ENCODE measurements at regions not wholly inside any gene's neighbourhood (a gene's known extent, or its start where the extent isn't known, plus 50 kb on each side); places are given as distances from the start of the nearest gene placed in this dataset.
A peak's percentile ranks its signal among the peaks of the same experiment; 100 is the strongest.
"Not testable (repeated sequence)": the region's sequence is repeated elsewhere in the genome, so short reads cannot be mapped to it uniquely, and the experiment has no call there.

DNA sequence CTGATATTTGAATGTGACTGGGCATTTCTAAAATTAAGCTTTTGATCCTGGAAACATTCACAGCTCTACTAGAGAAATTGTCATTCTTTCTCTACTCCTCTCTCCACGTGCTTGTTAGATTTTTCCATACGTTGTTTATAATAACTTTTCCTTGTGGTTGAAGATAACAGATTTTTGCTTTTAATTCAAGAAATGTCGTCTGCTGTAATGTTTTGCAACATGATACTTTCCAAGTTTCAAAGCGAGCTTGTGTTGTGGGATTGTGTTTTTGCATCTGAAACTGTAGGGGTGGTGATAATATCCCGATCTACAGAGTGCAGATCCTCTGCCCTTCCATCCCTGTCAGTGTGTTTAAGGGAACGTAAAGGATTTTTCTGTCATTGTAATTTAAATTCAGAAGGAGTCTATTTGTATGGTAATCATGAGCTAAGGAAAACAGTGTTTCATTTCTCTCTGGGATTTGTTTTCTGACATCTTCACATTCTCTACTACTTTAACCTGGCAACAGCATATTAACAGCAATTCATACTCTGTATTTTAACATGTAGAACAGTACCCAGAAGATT, 321.4 kb downstream of the FAT3 start:
- DNase-seq = no peak

DNA sequence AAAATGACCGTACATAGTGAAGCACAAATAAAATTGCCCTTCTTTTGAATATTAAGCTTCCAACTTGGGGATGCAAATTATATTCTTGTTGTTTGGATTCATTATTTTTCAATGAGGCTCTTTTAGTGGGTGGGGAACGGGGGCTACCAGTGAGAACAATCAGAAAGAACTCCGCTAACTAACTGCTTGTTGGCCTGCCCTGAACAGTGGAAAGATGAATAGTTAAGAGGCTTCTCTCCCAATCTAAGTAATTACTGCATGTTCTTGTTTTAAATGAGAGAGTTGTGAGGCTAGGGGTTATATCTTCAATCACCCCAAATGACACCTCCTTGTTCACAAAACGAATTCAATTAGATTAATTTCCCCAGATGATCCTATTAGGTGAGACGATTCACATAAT, 322.0 kb downstream of the FAT3 start:
- DNase-seq = no peak

DNA sequence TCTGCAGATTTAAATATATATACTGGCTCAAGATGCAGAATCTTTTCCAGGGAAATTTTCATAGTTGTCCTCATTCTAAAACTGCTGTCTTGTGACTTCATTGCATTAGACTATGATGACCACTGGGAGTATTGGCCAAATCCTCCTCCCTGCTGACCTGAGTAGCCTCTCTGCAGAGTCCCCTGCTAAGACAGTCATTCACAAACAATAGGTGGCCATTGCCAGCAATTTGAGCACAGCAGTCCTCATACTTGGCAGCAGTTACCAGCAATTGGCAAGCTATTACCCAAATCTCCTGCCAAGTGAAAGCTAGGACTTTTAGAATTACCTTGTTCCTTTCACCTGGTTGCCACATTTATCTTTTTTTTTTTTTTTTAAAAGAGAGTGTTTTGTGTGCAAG, 325.8 kb downstream of the FAT3 start:
- no peak for DNase-seq

DNA sequence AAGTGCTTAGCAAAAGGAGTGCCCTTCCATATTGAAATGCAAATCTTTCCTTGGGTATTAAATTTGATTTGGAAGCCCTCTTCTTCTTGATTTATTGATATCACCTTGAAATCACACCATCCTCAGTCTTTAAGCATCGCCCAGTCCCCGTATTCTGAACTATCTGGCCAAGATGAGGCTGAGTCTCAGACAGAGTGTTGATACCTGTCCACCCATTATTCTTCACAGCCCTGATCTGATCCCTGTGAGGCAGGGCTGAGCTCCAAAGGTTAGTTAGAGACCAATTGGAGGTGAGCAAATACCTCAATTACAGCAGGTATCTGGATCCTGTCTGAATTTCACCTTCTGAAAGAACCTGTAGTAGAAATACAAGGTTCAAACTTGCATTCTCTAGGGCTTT, 326.3 kb downstream of the FAT3 start:
- no peak for DNase-seq

DNA sequence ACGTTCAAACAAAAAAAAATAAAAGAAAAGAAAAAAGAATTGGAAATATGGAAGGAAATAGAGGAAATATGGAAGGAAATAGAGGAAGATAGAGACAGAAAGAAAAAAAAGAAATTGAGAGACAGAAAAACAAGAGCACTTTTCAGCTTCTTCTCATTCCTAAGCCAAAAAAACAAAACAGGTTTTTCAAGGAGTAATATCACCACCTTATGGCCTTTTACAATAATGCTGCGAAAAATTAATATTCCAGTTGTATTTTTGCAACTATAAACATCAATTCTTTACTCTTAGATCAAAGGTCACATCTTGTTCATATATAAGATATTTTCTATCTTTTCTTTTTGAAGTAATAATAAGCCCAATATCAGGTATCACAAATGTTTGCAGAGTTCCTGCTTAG, 328.3 kb downstream of the FAT3 start:
- DNase-seq = no peak

DNA sequence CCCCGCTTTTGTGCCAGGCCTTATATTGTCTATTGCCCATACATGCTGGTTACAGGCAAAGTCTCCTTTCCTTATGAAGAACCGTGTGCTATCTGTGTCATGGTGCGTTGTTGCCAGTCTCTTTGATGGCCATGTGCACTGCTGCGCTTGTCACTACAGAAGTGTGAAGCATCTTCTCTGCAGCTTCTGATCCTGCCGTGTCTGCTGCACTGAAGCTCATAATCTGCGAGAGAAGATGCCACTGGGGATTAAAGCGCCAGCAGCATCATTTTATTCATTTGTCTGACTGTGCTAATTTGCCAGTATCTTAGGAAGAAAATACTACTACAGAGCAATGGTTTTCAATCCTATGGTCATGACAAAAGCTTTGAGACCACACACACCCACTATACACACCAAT, 330.1 kb downstream of the FAT3 start:
- no peak for DNase-seq

DNA sequence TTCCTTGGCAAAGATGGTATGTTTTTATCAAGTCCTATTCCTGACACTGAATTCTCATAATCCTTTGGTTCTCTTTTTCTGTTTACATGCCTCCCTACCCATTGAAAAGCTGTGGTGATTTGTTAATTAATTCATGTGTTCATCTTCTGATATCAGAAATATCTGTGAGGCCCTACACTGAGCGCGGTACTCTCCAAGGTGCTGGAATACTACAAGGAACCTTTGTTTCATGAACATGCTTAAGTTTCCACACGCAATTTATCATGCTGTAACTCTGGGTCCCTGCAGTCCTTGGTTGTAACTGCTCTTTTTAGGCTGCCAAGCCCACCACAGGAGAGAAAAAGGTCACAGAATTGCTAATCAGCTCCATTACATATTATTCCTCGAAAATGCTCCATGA, 331.8 kb downstream of the FAT3 start:
- DNase-seq = peak in 1 of 4 experiments; percentile 1

DNA sequence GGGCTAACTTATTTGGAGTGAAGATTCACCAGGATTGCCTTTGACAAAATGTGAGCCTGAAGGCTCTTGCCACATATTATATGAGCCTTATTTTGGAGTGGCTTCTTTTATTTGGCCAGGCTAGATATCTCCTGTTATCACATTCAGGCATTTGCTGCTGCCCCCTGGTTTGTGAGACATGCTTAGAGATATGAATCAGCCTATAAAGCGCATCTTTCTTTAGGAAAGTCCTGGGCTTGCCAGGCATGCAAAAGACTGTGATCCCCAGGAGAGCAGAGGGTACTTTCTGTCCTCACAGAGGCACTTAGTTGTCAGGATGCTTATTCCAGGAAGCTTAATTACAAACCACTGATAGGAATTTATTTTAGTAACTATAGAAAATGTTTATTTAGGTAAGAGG, 333.3 kb downstream of the FAT3 start:
- no peak for DNase-seq

DNA sequence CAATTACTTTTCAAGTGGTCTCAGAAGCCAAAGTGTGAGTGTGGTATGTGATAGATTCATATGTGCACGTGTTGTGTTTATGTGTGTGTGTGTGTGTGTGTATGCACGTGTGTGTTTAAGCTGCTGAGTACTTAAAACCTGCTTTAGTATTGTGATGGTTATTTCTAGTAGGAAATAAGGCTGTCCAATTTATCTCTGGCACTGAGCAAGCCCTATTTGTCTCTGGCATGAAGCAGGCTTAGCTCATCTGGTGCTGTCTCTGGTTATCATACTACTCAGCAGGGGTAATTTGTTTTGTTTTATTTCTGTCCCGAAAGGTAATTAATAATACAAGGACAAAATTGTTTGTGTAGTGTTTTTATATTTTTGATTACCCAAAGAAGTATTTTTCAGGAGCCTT, 333.7 kb downstream of the FAT3 start:
- no peak for DNase-seq

DNA sequence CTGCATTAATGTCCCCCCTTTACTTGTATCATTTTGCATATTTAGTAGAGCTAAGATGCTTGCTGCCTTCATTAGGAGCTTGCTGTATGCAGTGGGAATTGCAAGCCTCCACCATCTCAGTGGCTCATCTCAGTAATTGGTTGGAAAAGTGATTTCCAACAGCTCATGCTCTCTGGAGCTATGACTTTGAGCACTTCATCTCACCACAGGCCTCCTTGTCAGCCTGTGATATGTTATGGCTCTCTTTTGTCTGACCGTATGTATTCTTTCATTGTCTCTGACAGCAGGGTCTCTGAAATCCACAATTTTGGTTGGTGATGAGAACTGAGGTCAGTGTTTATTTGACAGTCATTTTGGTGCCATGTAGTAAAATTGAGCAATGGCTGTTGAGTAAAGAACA, 345.1 kb downstream of the FAT3 start:
- no peak for DNase-seq

DNA sequence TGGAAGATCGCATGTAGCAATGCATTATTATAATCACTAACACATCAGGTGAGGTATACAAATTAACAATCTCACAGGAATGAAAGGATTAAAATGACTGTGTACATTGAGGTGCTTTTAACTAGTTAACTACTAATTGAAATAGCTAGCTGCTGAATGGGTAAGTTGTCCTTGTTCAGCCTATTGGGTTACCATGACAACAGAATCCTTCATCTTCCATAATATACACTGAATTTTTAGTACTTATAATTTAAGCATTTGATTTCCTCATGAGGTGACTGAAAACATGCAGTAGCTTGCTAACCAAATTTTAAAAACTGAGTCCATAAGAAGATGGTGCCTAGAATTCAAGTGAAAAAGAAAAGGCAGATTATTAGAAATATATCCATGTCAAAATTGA, 347.9 kb downstream of the FAT3 start:
- DNase-seq = no peak

DNA sequence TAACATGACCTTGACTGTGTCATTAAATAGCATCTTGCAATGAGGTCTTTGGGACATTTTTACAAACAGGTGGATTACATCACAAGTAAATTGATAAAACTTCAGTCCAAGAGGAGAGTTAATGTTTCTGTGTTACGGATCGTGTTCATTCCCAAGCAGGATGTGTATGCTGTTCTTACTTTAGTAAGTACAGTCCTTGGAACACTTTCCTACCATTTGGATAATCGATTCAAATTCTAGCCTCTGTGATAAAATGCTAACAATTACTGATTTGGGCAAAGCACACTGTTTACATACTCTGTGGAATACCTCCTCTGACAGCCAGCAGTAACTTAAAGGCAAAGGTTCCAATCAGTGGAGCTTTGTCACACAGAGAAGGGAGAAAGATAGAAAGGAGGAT, 351.7 kb downstream of the FAT3 start:
- DNase-seq = no peak

DNA sequence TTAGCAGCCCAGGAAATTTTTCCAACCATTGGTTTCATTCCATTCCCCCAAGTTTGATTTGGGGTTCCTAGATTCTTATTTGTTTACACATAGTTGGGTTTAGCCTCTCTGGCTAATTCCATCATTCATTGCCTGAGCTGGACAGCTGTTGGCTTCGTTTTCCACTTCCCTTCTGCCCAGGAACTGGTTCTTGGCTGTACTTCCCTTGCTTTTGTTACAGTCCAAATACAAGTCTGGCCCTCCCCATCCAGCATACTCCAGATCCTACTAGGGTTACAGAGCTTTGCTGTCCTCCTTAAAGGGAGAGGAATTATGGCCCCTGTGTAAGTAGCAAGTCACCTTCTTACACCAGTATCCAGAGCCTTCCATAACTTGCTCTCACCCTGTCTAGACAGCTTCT, 356.3 kb downstream of the FAT3 start:
- no peak for DNase-seq

DNA sequence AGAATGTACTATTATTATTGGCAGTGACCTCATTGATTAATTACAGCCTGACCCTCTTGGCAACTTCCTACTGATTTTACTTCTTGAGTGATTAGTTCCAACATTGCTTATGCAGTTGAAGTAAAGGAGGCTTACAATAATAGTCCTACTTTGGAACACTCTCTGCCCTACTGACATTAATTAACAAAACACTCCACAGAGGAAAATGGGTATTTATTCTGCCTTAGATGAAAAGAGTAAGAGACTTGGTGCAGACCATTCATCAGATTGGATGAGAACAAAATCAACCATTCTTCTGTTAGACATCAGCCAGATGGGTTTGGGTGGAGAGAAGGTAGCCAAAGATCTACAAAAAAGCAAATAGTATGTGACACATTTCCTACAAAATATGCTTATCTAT, 363.8 kb downstream of the FAT3 start:
- no peak for DNase-seq

DNA sequence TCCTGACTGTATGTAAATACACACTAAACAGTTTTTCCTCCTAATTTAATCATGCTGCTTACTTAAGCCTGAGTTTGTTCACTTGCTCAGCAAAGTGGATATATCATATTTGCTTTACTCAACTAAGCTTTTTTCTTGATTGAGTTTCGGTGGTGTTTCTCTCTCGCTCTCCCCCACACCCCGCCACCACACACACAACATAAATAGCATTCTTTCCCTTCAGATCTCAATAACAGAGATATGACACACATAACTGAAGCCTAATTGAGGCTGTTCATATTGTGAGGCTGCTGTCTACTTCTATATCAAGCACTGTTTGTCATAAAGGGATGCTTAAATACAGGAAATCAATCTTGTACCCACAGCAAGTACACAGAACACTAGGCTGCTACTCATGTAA, 364.9 kb downstream of the FAT3 start:
- no peak for DNase-seq

DNA sequence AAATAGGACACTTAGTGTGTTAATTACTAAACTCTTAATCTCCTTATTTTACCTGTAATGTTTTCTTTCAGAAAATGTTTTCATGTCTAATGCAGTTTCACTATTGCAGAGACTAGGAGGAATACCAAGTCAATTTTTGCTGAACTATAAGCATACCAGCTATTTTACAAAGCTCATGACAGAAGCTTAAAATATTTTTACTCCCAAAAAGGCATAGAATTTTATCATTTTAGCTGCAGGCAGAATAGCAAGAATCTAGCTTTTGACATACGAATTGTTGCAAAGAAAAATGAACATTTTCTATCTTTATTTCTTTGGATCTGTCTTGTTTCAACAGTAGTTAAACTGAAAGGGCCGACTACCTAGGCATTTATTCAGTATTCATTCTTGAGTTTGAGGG, 366.9 kb downstream of the FAT3 start:
- DNase-seq = no peak

DNA sequence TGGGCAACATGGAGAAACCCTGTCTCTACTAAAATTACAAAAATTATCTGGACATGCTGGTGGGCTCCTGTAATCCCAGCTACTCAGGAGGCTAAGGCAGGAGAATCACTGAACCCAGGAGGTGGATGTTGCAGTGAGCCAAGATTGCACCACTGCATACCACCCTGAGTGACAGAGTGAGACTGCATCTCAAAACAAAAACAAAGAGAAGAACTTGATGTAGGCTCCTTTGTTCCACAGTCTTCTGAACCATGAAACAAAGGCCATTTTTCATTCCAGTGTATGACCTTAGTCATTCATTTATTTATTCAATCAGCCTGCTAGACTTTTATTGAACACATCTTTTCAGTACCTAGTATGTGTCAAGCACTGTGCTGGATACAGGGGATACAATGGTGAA, 369.6 kb downstream of the FAT3 start:
- no peak for DNase-seq

DNA sequence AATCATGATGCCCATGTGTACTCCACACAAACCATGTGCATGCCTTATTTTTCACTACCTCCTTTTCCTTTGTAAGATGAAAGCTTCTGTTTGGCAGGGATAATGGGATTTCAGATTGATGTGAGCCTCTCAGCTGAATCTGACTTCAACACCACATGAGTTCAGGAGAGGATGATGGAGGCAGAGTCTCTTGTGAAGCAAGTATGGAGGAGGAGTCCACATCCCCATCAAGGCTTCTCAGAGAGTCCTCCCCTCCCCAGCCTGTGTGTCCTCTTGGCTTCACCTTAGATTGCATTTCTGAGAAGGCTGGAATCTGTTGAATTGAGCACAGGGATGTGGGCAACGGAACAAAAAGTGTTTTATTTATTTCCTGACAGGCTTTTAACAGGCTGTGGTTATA, 370.4 kb downstream of the FAT3 start:
- no peak for DNase-seq

DNA sequence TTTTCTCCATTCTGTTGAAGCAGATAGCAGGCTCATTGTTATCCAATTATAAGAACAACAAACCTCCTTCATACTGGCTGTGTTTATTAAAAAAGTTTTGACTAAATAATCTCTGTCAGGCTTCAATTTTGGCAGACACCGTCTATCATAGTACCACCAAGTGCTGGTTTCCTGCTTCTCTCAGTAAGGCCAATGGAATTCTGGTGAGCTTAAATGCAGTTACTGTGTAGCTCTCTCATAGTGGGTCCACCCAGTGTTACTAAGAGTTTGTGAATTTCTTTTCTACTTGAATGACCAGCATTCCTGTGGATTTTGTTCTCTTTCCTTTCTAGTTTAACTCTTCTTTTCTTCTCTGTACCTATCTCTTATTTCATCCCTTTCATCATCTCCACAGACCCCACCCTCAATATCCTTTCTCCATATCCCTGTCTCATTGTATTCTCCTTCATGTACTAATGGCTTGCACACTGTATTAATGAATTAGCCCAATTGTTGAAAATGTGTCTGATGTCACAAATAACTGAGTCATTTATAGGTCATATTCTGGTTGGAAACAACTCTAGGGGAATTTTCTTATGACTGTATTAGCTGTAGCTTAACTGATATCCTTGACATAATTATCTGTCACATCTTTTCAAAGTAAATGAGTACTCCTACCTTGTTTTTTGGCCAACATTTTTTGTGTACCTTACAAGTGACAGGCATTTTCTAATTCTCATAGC, 372.1 kb downstream of the FAT3 start:
- DNase-seq = no peak

DNA sequence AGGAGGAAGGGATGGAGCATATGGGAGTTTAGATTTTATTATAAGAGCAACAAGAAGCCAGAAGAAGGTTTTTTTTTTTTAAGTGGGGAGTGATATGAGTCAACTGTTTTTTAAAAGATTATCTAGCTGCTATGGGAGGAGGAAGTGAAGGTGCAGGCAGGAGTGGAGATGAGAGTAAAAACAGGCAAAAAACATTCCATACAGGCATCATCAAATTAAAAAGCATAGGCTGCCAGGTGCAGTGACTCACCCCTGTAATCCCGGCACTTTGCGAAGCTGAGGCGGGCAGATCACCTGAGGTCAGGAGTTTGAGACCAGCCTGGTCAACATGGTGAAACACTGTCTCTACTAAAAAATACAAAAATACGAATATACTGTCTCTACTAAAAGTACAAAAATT, 368.4 kb upstream of the MTNR1B start:
- DNase-seq = no peak

DNA sequence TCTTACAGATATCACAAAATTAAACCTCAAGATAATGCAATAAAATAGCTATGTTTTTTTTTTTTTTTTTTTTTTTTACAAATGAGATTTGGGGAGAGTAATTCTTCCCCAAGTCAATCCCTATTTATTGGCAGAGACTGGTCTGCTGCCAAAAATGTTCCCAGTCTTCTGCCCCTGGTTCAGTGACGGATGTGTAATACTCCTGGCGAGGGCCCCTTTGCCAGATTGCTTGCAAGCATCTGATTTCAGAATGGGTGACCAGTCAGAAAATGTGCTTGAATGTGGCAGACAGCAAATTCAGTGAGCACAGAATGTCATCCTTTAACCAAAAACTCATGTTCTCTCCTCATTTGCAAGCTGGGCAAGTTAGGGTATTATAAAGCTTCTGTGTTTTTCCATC, 363.8 kb upstream of the MTNR1B start:
- no peak for DNase-seq

DNA sequence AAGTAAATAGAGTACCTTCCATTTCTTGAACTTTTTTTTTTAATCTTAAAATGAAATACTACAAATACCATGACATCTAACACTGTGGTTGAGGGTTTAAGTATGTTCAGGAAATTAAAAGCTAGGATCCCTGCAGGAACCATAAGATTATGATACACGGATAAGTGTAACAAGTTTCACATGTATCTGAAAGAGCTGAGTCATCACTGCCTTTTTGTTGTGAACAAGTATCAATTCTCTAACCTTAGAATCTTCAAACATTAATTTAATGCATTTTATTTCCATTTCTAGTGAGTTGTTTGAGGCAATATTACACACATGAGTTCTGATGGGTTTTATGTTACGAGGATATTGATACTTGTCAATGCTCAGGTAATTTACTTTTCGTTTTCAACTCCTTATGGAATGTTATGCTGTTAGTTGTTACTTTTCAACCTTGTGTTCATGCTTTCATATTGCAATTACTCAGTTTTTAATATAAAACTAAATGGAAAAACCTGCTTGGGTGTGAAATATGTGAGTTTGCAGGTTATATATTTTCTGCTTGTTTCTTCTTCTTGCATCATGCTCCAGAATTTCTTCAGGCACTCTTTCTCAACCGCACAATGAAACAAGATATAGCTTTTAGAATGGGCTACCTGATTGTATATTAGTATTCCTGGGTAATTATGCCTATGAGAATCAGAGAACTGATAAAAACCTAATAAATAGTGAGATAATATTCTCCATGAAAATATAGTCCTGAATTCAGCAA, 361.3 kb upstream of the MTNR1B start:
- no peak for DNase-seq

DNA sequence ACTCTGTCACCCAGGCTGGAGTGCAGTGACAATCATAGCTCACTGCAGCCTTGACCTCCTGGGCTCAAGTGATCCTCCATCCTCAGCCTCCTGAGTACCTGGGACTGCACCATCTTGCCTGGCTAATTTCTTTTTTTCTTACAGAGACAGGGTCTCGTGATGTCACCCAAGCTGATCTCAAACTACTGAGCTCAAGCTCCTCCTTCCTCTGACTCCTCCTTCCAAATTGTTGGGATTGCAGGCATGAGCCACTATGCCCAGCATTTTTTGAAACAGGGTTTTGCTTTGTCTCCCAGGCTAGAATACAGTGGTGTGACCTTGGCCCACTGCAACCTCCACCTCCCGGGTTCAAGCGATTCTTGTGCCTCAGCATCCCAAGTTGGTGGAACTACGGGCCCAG, 358.3 kb upstream of the MTNR1B start:
- no peak for DNase-seq

DNA sequence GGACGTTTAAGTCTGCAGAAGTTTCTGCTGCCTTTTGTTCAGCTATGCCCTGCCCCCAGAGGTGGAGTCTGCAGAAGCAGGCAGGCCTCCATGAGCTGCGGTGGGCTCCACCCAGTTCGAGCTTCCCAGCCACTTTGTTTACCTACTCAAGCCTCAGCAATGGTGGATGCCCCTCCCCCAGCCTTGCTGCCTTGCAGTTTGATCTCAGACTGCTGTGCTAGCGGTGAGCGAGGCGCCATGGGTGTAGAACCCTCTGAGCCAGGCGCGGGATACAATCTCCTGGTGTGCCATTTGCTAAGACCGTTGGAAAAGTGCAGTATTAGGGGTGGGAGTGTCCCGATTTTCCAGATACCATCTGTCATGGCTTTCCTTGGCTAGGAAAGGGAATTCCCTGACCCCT, 351.4 kb upstream of the MTNR1B start:
- not testable (repeated sequence) for DNase-seq

All from suppressor macrophage (primary cell).